HG03432 (cell line): ENCODE measurements at regions not wholly inside any gene's neighbourhood (a gene's known extent, or its start where the extent isn't known, plus 50 kb on each side); places are given as distances from the start of the nearest gene placed in this dataset.
"Not testable (repeated sequence)": the region's sequence is repeated elsewhere in the genome, so short reads cannot be mapped to it uniquely, and the experiment has no call there.

Experiments
- ATAC-seq: cut with Tn5 transposase; IDR thresholded peaks from one replicate; pipeline ENCODE4 v1.9.1; 2021; ENCODE audit warnings: mild to moderate bottlenecking, moderate library complexity; ENCODE audit not compliant: unreplicated experiment

GRCh38 chr3:165521131-165521871 lies 315.9 kb downstream of the BCHE start:
- no peak for ATAC-seq

DNA sequence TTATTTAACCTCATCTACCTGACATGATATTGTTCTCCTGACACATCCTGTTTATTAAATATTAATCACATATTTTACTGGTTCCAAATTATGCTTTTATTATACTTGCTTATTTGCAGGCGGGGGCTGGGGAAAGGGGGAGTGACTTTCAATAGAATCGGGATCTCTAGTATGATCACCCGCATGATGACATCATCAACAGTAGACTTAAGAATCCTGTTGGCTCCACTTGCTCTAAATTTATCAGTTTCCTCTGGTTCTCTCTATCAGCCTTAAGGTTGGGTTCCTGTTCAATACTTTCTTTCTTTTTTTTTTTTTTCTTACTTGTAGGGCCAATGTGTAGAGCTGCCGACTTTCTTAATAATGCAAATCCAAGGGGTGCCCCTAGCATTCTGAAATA lies 317.5 kb downstream of the BCHE start:
- ATAC-seq: no peak

DNA sequence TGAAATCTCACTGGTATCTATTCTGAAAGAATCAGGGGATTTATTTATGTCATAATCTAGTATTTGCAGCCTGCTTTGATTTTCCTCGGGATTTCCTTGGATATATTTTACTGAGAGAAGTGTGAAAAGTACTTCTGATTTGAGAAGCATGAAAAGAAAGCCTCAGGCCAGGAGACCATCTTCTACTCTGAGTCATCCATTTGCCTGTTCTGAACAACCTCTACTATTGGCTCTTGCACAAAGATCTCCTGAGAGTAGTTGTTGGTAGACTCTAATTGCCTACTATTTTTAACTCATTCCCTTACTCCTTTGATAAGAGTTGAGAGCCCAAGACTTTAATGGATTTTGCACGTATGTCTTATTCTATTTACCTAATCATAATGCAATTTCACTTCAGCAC lies 318.9 kb downstream of the BCHE start:
- ATAC-seq: no peak

DNA sequence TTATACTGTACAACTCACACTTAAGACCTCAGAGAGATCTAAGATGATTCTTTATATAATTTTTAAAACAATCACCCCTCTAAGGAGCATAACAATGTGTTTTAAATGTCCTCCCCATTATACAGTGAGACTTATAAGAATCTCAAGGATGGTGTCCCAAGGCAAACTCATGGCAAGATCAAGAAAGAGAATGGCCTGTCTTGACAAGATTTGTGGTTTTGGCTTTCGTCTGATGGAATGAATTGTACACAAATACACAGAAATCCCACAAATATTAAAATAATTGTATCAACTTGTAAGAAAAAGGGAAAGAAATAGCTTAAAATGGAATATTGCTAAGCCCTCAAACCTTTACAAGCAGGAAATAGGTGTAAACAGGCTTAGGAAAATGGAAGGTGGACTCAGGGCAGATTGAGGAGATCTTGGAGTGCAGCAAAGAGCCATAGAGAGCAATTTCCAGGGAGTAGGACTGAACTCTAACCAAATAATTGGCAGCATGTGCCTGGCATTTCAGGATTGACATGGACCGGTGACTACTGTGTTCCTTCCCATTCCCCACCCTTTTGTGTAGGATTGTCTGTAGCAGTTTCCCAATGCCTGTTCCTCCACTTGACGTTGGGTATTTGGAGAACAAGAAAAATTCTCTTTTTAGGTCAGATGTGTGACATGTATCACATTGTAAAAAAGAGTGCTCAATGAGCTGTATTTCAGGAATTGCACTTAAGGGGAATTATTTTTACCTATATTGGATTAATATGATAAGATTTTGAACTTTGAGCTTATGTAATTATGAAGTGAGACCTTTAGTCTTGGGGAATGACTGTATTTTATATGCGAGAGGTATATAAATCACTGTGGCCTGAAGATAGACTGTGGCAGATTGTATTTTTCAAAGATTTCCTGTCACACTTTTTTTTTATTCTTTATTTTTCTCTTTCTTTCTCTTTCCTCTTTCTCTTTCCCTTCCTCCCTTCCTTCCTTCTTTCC lies 317.8 kb upstream of the SLITRK3 start:
- ATAC-seq: no peak

DNA sequence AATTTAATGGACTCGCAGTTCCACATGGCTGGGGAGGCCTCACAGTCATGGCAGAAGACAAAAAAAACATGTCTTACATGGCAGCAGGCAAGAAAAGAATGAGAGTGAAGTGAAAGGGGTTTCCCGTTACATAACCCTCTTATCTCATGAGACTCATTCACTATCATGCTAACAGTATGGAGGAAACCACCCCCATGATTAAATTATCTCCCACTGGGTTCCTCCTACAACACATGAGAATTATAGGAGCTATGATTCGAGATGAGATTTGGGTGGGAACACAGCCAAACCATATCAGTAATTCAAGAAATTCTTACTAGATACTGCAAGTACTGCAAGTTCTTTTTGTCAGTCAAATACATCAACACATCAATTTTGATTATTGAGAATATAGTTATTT lies 311.4 kb upstream of the SLITRK3 start:
- no peak for ATAC-seq

DNA sequence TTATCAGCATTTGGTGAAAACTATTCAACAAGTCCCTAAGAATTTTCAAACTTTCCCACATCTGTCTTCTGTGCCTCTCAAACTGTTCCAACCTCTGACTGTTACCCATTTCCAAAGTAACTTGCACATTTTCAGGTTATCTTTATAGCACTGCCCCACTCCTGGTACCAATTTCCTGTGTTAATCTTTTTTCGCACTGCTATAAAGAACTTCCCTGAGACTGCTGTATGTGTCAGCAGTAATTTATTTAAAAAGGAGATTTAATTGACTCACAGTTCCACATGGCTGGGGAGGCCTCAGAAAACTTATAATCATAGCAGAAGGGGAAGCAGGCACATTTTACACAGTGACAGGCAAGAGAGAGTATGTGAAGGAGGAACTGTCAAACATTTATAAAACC lies 310.9 kb upstream of the SLITRK3 start:
- ATAC-seq: no peak

GRCh38 chr3:165505657-165506056 lies 309.5 kb upstream of the SLITRK3 start:
- no peak for ATAC-seq

- no peak for ATAC-seq
Measured at GRCh38 chr3:165504554-165504953, 308.4 kb upstream of the SLITRK3 start.

DNA sequence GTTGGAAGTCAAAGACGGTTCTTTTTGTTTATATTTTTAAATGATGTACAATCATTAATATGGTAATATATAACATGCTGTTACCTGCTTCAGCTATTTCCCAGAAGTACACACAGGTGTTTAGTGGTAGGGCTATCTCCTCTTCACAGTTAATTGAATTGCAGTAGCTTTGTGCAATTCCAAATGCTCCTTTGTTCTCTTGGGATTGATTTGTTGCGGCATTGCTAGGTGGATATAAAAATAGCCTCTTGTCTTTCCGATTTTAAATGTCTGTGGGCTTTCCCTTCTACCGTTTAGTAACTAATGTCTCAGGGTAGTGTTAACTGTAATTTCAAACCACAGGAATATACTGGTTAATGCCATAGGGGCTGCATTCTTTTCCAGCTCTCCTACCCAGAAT lies 307.6 kb upstream of the SLITRK3 start:
- ATAC-seq: no peak

- no peak for ATAC-seq
Measured at GRCh38 chr3:165503346-165503745, 307.2 kb upstream of the SLITRK3 start.

DNA sequence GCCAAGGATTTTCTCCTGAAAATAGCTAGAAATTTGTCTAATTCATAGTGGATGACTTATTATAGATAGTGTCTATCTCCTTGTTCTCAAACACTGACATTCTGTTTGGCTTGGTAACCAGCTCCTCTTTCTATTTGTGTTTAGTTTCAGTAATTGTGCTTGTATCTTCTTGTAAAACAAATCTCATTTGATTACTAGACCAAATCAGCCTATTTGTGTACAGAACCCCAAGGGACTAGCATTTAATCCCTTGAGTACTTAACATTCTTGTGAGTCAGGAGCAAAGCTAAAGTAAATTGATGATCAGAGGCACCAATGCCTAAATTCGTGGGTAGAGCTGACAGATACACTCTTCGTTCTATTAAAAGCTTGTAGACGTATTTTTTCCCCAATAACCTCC lies 306.5 kb upstream of the SLITRK3 start:
- no peak for ATAC-seq

- ATAC-seq: not testable (repeated sequence)
Measured at GRCh38 chr3:165498742-165499141, 302.6 kb upstream of the SLITRK3 start.

DNA sequence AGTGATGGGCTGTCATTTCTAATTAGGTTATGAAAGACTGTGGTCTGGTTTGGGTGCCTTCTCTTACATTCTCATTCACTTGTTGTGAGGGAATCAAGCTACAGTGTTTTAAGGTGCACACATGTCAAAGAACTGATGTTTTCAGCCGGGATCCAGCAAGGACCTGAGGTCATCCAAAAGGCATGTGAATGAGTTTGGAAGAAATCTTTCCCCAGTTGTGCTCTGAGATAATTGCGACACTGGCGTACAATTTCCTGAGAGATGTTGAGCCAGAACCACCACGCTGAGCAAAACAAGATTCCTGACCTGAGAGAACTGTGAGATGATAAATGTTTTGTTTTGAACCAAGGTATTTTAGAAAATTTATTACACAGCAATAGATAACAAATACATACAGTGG lies 295.3 kb upstream of the SLITRK3 start:
- no peak for ATAC-seq

GRCh38 chr3:165476399-165477060 lies 280.3 kb upstream of the SLITRK3 start:
- no peak for ATAC-seq

DNA sequence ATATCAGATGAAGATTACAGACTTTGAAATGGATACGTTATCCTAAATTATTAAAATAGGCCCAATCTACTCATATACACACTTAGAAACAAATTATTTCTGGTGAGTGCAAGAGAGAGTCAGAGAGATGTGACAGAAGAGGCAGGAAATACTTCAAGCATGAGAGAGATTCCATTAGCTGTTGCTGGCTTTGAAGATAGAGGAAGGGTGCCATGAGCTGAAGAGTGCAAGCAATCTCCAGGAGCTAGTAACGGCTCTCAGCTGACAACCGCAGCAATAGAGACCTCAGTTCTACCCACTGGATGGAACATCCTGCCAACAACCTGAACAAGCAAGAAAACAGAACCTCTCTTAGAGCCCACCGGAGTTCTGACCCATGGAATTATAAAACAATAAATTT lies 270.7 kb upstream of the SLITRK3 start:
- ATAC-seq: no peak

DNA sequence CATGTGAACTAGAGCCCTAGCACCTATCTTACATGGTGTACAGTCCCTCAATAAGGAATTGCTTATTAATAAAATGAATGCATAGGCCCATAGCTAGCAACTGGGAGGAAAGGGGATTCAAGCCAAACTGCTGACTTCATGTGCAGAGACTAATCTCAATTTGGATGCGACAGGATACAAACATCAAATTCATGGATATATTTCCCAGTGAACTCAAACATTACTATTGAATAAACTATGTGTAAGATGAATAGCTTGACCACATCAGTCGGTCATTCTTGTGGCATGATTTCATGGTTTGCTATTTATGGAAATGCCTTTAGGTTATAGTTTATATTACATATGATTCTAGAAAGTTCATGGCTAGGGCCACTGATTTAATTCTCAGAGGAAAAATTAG lies 268.6 kb upstream of the SLITRK3 start:
- no peak for ATAC-seq

DNA sequence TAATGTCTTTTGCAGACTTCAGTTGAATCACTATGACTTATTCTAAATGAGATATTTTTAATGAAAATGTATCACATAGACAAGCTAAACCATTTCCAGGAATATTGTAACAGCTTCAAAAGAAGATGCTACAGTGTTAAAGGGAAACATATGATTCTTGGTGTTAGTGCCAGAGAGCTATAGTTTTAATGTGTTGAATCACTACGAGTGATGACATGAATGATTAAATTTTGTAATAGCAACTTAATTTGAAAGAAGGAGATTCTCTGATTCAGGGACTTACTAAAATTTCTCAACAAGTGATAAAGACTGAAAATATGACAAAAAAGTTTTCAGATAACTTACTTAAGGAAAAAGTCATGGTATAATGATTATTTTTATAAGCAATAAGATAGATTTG lies 267.3 kb upstream of the SLITRK3 start:
- ATAC-seq: no peak

DNA sequence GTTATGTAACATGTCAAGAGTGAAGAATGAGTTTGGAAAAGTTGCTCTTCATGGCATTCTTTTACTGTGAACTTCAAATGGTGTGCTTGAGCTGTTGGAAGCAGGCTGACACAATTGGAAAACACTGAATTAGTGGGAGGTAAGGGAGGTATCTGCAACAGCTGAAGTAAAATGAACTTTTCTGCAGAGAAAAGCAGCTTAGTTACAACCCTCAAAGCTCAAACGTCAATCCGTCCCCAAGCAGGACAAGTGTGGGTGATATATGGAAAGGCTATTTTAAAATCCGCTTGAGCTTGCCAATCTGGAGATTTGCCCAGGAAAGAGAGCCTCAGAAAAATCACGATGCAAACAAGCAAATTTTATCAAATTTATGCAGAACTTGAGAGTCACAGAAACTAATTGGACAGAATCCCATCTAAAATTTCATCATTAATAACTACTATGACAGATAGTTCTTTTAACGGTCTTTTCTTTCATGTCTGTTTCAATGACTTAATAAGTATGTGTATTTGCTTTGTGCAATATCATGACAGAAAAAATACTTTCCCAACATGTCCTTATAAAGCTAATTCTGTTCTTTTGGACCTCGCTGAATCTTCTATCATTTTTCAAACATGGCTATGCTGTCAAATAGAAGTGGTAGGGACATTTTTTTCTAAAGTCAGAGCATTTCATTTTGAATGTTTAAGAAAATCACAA lies 266.6 kb upstream of the SLITRK3 start:
- ATAC-seq: no peak

- ATAC-seq: no peak
Measured at GRCh38 chr3:165459924-165460835, 264.0 kb upstream of the SLITRK3 start.

DNA sequence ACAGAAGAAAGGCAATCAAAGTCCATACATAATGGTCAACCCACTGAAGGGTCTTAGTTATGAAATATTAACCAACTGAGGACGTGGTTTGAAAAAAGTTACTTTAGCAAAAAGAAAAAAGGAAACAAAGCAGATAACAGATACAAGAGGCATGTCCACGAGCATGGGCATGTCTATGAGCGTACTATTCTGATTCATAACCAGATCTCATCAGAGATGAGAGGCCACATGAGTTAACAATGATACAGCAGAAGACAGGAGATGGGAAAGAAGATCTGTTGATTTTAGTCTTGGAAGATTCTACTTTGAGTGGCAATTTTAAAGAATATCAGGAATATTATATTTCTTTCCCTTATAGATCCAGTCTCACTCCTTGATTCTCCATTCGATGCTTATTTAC lies 262.9 kb upstream of the SLITRK3 start:
- no peak for ATAC-seq
